ENCODE measurements at regions not wholly inside any gene's neighbourhood (a gene's known extent, or its start where the extent isn't known, plus 50 kb on each side); places are given as distances from the start of the nearest gene placed in this dataset.

DNA sequence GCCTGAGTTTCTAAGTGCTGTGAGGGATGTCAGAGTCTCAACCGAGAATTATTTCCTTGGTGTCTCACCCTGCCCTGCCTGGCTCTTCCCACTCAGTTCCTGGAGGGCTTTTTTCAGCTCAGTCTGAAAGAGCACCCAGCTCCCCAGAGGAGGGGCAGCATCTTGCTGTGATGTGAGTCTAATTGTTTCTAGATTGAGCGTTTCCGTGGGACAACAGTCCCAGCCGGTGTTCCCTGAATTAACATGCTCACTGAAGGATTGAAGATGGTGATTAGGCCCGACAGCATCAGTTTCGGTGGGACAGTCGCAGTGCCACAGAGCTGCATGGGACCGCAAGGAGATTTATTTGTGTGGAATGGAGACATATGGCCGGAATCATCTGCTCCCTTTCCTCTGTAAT lies 587.6 kb downstream of the DHX35 start:
- in situ Hi-C loops (cut with MboI; ENCODE audit: low sequenced_read_pairs): no loop called here

DNA sequence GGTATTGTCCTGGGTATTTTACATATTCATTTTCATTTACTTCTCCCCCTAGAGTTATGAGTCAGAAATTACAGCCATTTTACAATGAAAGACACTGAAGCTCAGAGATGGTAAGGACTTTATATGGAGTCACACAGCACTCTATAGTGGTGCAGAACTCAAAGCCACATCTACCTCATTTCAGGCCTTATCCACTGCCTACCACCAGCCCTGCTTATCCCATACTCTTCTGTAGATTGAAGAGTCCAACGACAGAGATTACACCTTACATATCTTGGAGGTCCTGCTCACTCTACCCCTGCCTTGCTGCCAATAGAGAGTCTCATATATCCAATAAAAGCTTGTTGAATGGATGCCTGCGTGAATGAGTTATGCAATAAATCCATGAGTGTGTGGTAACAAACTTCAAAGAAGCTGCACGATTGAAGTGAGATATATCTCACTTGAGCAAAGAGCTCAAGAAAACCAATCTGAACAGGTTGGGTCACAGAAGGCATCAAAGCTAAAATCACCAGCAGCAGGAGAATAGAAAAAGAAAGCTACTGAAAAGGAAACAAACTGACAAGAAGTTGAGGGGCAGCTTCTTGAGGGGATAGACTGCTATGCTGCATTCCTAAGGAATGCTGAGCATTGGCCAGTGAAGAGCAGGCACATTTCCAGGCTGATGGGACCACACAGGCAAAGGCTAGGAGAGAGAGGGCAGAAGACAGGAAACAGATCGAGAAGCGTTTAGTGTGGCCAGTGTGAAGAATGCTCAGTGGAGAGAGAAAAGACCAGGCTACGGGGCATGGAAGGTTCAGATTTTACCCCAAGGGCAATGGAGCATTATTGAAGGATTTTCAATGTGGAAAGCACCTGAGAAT lies 585.6 kb downstream of the DHX35 start:
- in situ Hi-C loops (cut with MboI; ENCODE audit: low sequenced_read_pairs): no loop called here

DNA sequence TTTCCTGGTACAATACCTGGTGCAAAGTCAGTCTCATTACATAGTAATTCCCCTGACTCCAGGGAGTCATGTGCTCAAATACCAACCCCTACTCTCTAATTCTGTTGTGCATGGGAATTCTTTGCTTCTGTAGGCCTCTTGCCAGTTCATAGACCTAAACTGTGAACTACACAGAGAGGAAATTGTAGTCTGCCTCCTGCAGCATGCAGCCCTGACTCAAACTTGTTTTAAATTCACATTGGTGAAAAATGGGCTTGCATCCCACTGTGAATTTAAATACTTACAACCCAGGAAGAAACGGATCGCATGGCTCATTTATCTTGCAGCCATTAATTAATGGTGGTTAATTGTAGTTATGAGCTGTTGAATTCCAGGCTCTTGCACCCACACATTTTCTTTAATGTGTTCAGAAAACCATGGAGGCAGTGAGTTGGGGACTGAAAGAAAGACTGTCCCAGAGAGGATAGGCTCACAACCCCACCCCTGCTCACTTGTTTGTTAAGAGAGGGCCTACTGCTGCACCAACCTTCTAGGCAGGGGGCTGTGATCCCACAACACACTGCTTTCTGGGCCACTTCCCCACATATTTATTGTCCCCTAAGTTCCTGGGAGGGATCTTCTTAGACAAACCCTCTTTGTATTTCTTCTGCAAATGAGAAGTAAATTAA lies 579.1 kb downstream of the DHX35 start:
- in situ Hi-C loops (cut with MboI; ENCODE audit: low sequenced_read_pairs): no loop called here

DNA sequence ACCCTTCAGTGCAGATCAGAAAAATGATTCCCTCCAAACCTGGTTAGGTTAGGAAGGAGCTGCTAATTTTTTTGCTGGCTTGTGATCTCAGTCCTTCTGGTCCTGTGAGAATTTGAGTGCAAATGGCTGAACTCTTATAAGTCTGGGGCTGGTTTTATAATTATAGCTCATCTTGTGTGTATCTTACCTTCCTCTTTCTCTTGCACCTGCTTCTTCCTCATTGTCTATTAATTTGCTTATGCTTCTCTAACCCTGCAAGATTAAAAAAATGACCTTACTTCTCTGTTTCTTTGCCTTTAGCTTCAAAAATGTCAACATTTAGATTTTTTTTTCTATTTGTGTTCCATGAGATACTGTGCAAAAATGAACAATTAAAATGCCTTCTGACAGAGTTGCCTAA lies 576.2 kb downstream of the DHX35 start:
- in situ Hi-C loops (cut with MboI; ENCODE audit: low sequenced_read_pairs): no loop called here

DNA sequence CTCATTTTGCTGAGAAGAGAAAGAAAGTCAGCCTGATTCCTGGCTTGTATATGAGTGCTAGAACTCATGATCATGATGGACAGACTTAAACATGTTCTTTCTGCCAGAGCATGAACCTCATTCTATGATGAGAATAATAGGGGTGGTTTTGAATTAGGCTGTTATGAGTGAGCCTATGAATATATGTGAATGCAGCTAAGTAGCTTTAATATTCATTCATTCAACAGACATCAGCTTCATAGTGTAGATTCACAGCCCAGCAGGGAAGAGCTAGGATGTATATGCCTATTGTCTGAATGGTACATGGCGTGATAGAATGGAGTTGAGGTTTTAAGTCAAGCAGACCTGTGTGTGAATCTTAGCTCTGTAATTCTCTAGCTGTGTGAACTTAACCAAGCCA lies 573.2 kb downstream of the DHX35 start:
- in situ Hi-C loops (cut with MboI; ENCODE audit: low sequenced_read_pairs): no loop called here

DNA sequence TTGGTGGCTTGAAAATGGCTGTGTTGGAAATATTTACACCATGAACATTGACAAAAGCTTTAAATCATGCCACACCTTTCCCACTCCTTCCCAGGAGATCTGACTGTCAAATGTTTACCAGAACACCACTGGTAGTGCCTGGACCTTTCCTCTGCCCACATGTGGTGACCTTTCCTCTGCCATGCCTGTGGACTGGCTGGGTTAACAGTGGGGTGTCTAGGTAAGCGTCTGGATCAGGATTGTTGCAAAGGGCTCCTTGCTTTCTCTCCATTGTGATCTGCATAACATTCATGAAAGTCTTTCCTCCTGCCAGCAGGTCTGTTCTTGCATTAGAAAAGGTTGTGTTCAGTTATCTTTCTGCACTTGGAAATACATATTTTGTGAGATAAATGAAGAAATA lies 572.7 kb downstream of the DHX35 start:
- in situ Hi-C loops (cut with MboI; ENCODE audit: low sequenced_read_pairs): no loop called here

DNA sequence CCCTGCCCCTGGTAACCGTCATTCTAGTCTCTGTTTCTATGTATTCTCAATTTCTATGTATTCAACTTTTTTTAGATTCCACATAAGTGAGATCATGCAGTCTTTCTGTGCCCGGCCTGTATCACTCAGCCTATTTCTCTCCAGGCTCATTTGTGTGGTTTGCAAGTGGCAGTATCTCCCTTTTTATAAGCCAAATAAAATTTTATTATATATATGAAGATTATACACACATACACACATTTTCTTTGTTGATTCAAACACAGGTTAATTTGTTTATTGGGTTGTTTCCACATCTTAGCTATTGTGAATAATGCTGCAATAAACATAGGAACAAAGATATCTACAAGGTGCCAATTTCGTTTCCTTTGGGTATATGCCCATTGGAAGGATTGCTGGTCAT lies 571.7 kb downstream of the DHX35 start:
- in situ Hi-C loops (cut with MboI; ENCODE audit: low sequenced_read_pairs): no loop called here

DNA sequence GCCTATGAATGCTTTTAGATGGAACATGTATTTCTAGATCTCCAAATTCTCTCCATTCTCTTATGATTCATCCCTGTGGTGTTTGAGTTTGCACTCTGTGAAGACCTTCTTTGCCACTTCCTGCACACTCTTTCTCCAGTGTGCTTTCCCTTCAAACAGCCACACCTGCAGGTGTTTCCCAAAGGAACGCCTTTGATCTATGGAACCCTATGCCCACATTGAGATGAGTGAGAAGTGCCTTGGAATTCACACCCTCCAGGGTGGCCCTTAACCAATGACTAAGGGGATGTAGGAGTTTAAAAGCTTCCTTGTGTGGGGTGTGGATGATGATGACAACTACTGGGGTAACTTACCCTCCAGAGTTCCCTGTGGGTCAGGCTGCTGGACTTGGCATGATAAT lies 570.1 kb downstream of the DHX35 start:
- in situ Hi-C loops (cut with MboI; ENCODE audit: low sequenced_read_pairs): no loop called here

DNA sequence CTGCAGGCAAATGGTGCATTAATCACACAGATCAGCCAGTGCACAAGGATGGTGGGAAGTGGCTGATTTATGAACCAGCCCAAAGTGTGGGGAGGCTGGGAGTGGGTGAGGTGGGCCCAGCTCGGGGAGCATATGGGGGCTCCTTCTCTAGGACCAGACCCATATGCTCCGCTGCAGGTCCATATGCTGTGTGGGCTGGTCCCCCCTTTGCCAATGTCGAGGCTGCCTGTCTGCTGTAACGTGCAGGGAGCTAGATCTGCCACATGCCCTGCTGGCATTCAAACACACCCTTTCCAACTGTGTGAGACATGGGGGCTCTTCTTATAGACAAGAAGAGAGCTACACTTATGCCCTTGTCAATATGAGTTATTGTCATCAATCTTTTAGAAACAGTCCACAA lies 566.3 kb downstream of the DHX35 start:
- in situ Hi-C loops (cut with MboI; ENCODE audit: low sequenced_read_pairs): no loop called here

DNA sequence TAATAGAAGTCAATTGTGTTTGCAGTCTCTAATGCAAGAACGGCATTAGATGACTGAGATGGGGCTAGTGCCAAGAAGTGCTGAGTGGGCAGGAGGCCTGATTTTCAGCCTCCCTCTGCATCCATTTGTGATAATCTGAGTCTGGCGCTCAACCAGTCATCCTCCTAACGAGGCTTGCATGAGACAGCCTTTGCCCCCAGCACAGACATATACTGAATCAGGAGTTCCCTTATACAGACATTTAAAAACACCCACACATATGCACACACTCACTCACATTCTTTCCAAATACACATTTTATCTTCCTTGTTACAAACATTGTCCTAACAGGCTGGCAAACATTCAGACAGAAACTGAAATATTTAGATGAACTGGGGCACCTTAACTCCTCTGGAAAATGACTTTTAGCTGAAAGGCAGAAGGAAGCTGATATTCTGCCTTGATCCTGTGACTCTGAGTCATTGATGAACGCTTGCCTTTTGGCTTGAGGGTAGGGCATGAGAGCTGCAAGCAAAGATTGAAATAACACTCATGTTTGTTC lies 562.3 kb downstream of the DHX35 start:
- in situ Hi-C loops (cut with MboI; ENCODE audit: low sequenced_read_pairs): no loop called here

DNA sequence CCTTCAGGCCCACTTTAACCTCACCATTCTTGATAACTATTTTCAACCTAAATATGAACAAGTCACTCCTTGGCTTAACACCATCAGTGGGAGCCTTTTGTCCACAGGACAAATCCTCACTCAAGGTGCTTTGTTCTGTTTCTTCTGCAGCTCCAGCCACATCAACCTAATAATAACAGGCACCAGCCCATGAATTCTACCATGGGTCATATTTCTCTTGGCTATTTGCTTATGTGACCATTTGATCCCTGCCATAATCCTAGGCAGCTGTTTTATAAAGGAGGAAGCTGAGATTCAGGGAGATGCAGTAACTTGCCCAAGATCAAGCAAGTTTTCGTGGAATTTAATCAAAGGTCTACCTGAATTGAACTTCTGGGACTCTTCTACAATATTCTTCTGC lies 561.3 kb downstream of the DHX35 start:
- in situ Hi-C loops (cut with MboI; ENCODE audit: low sequenced_read_pairs): no loop called here

DNA sequence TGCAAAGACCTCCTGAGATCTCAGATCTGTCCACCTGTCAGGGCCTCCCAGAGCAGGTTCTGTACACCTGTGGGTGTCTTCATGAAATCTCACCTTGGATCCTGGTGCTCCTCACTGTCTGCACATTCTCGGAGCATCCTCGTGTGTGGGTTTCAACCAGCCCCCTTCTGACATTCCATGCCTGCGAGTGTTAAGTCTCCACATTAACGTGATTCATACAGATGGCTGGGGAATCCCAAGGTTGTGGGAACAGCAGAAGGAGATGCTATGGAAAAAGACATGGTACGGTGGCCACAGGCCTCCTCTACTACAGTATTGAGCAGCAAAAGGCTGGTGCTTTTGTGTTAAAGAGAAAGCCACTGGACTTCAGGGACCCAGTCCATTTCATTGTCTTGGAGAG lies 556.5 kb downstream of the DHX35 start:
- in situ Hi-C loops (cut with MboI; ENCODE audit: low sequenced_read_pairs): no loop called here

DNA sequence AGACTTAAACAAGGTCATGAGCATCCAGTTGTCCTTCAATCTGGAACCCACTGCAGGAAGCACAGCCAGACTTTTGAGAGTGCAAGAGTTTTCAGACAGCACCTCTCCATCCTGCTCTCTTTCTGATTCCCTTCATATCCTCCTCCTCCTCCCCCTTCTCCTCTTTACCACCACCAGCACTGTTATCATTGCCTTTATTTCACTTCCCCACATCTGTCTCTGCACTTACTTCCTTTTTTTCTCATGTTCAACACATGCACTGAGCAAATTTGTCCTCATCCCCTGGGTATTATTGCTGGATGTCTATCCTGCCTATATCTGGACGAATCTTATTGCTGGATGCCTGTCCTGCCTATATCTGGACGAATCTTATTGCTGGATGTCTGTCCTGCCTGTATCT lies 554.8 kb downstream of the DHX35 start:
- in situ Hi-C loops (cut with MboI; ENCODE audit: low sequenced_read_pairs): no loop called here

DNA sequence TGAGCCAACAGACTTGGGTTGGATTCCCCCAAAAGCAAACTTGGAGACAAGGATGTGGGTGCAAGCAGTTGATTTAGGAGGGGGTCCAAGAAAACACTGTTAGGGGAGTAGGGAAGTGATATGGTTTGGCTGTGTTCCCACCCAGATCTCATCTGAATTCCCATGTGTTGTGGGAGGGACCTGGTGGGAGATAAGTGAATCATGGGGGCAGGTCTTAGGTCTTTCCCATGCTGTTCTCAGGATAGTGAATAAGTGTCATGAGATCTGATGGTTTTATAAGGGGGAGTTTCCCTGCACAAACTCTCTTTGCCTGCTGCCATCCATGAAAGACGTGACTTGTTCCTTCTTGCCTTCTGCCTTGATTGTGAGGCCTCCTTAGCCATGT lies 542.6 kb downstream of the DHX35 start:
- in situ Hi-C loops (cut with MboI; ENCODE audit: low sequenced_read_pairs): no loop called here

DNA sequence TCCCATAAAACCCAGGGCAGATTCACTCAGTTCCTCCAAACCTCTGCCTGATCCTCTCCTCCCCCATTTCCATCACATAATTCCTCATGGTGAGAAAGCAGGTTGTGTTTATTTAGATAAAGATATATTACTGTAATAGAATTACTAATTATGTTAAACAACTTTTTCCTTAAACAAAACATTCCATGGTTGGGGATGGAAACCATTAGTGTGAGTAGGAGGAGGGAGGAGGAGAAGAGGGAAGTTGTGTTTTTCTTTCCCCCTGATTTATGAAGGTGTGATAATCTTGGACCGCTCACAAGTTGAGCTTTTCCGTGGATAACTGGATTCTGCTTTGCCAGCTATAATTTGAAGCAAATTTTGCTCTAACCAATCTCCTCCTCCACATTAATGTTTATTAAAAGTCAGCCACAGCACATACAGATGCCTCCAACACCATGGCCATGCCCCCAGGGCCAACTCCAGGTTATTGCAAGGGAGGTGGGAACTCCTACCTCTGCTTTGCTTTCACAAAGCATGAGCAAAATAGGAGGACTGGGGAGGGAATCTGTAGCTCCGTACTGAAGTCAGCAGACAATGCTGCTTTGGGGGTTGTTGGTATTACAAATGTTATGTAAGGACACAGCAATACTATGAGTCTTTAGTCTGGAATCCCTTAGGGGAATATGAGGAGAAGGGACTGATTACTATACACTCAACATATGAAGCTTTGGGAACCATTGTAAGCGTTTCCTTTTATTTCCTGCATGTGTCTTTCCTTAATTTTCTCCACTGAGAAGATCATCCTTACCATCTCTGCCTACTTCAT lies 542.0 kb downstream of the DHX35 start:
- in situ Hi-C loops (cut with MboI; ENCODE audit: low sequenced_read_pairs): no loop called here

DNA sequence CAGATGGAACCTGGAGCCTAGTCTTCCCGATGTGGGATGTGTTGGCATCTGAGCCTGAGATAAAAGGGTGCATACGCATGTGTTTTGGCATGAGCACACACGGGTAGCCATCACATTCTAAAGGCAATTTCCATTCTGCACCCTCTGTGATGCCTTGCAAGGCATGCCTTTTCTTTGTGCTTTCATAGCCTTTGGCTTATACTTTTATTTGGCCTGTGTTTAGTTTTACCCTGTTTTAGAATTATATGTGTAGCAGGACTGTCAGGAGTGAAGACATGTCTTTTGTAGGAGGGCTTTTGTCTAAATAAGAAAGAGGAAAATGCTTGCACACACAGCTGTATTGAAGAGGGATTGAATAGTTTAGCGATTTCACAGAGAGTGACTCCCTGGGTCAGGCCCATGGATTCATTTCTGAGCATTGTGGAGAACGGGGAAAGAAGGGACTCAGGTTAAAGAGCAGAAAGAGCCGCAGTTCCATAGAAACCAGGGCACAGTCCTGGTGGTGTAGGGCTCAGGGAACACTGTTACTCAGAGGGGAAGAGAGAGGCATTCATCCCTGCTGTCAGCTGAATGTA lies 530.2 kb downstream of the DHX35 start:
- in situ Hi-C loops (cut with MboI; ENCODE audit: low sequenced_read_pairs): no loop called here

DNA sequence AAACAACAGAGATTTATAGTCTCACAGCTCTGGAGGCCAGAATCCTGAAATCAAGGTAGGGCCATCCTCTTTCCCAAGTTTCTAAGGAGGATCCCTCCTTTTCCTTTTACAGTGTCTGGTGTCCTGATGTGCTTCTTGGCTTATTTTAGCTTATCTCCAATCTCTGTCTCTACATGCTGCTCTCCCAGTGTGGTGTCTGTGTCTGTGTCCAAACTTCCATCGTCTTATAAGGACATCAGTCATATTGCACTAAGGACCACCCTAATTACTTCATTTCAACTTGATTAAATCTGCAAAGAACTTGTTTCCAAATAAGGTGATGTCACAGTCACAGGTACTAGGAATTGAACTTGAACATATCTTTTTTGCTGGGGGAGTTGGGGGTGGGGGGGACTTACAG lies 529.6 kb downstream of the DHX35 start:
- in situ Hi-C loops (cut with MboI; ENCODE audit: low sequenced_read_pairs): no loop called here

DNA sequence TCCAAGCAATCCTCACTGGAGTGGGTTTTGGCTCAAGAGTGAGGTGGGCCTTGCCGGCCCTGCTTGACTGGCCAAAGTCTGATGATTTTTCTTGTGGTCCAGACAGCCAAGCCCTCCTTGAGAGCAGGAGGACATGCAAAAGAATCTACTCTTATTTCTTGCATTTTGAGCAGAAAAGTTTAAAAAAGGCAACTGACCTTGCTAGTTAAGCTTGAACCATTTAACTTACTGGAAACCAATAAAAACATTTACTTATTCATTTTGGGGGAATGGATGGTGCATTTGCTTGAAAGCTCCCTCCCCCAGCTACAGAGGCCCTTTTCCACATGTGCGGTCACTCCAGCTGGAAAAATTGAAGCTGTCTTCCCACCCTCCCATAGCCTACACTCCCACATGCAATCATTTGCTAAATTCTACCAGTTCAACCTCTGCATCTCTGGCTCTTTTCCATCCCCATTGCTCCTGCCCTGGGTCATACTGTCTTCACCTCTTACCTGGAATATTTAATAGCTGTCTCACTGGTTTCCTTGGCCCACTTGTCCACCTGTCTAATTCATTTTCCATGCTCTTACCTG lies 527.9 kb downstream of the DHX35 start:
- in situ Hi-C loops (cut with MboI; ENCODE audit: low sequenced_read_pairs): no loop called here

DNA sequence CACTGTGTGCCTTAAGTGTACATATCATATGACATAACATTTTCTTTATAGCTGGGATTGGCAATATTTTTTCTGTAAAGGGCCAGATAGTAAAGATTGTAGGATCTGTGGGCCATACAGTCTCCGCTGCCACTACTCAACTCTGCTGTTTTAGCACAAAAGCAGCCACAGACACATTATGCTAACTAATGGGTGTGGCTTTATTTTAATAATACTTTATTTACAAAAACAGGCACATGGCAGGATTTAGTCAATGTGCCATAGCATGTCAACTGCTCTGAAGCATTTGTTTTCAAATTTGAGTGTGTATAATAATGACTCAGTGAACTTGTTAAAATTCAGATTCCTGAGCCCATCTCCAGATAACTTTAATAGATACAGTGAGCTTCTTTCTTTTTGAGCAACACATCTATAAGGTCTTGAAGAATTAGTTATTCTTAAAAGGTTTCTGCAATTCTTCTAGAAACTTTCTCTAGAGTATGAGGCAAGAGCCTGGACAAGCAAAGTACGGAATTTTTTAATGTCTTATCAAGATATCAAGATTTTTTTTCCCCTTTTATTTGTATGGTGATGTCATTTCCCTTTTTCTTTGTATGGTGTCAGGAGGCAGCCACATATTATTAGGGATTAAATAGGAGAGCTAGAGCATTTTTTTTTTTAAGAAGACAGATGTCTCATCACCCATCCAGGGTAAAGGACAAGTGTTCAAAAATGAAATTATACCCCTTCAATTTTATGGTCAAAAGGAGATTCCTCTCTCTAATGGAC lies 518.3 kb downstream of the DHX35 start:
- in situ Hi-C loops (cut with MboI; ENCODE audit: low sequenced_read_pairs): no loop called here

DNA sequence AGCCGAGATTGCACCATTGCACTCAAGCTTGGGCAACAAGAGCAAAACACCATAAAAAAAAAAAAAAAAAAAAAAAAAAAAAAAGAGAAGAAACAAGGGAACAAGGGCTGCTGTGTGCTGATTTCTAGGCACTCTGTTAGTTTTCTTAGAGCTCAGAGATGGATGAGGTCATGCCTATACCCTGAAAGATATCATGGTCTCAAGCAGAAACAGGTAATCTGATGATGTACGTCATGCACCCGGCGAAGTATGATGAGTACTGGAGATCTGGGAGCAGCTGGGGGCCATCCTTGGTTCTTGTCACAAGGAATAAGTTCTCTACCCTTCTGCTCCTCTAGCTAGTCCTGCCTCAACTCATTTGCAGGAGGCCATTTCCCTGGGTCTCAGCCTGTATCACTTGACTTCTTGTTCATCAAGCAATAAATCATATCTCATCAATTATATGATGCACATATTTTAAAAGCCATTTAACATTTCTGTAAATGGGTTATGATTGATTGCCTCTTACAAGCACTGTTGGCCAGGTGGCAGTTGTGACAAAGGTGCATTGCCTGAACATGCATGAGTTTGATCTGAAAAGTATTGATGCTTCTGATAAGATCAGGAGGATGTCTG lies 517.2 kb downstream of the DHX35 start:
- in situ Hi-C loops (cut with MboI; ENCODE audit: low sequenced_read_pairs): no loop called here
